ENCODE measurements at regions not wholly inside any gene's neighbourhood (a gene's known extent, or its start where the extent isn't known, plus 50 kb on each side); places are given as distances from the start of the nearest gene placed in this dataset.

DNA sequence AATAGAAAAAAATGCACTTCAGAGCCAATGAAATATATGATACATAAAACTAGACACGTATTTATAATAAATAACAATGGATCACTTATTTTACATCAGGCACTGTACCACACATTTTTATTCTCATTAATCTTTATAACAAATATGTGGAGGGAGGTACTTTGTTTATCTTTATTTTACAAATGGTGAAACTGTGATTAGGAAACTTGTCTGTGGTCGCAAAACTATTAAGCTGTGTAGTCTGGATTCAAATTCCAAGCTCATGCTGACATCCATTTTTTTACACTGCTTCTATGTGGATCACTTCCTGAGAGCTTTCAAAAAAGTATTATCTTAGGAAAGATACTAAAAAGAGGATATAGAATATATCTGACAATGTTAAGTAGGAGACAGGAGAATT is 978.6 kb downstream of the SORCS1 start:
- no peaks in the 10 kb centered on the region for H3K27me3 ChIP-seq (ENCODE audit: insufficient read depth)
- DNase-seq (ENCODE audit: low spot score) (no peak), ATAC-seq (no peak)
- Mint-ChIP-seq H3K36me3 (ENCODE audit: low read depth) (no peaks in the 10 kb centered on the region), H3K27ac (no peak overlapping the region), H3K27me3 (ENCODE audit: insufficient read depth, low read depth, poor library complexity) (no peaks in the 10 kb centered on the region), H3K4me1 (no peaks in the 10 kb centered on the region), H3K9me3 (no peaks in the 10 kb centered on the region), H3K4me3 (no peak overlapping the region)
- H3K79me2 ChIP-seq (replicated peaks; ENCODE audit: insufficient read depth): no peaks in the 10 kb centered on the region
- H3K4me2 ChIP-seq: no peak overlapping the region
- no peaks in the 10 kb centered on the region for H3K9me2 ChIP-seq (ENCODE audit: insufficient read depth)
- no peaks in the 10 kb centered on the region for H4K20me1 ChIP-seq (replicated peaks; ENCODE audit: insufficient read depth)
- H3K27ac ChIP-seq (ENCODE audit: low read depth): no peak overlapping the region
- H3K4me1 ChIP-seq (ENCODE audit: insufficient read depth): no peaks in the 10 kb centered on the region
- no peak overlapping the region for H3K4me3 ChIP-seq
- no peaks in the 10 kb centered on the region for H3F3A ChIP-seq (replicated peaks; ENCODE audit: low read depth)
- H3K36me3 ChIP-seq (ENCODE audit: insufficient read depth): no peaks in the 10 kb centered on the region
- no peak for TF ChIP-seq CREB1 (CRISPR knock-in tag; IDR thresholded peaks at IDR 0.05; ENCODE audit: low read depth)
- TF ChIP-seq ZNF331 (CRISPR knock-in tag; IDR thresholded peaks at IDR 0.05; ENCODE audit: low read depth): no peak
- TF ChIP-seq ZNF114 (CRISPR knock-in tag; IDR thresholded peaks at IDR 0.05): no peak
- no peak for TF ChIP-seq REST (IDR thresholded peaks at IDR 0.05; ENCODE audit: unreplicated experiment)
- H2AFZ ChIP-seq: no peak overlapping the region

- H2AFZ ChIP-seq: no peak overlapping the region
- no peak overlapping the region for H3K27ac Mint-ChIP-seq
- H3K4me3 ChIP-seq: no peak overlapping the region
- H3K36me3 Mint-ChIP-seq (ENCODE audit: low read depth): no peaks in the 10 kb centered on the region
- H3K27ac ChIP-seq (ENCODE audit: low read depth): no peak overlapping the region
- no peaks in the 10 kb centered on the region for H3K79me2 ChIP-seq (replicated peaks; ENCODE audit: insufficient read depth)
- H3K4me1 Mint-ChIP-seq: no peaks in the 10 kb centered on the region
- H4K20me1 ChIP-seq (replicated peaks; ENCODE audit: insufficient read depth): no peaks in the 10 kb centered on the region
- H3K9me3 Mint-ChIP-seq: no peaks in the 10 kb centered on the region
- H3K4me2 ChIP-seq: no peak overlapping the region
- no peaks in the 10 kb centered on the region for H3K27me3 Mint-ChIP-seq (ENCODE audit: insufficient read depth, low read depth, poor library complexity)
- DNase-seq (ENCODE audit: low spot score): no peak
- no peaks in the 10 kb centered on the region for H3F3A ChIP-seq (replicated peaks; ENCODE audit: low read depth)
- H3K4me1 ChIP-seq (ENCODE audit: insufficient read depth): no peaks in the 10 kb centered on the region
- ATAC-seq: no peak
- H3K36me3 ChIP-seq (ENCODE audit: insufficient read depth): no peaks in the 10 kb centered on the region
- no peak overlapping the region for H3K4me3 Mint-ChIP-seq
- no peaks in the 10 kb centered on the region for H3K9me2 ChIP-seq (ENCODE audit: insufficient read depth)
- H3K27me3 ChIP-seq (ENCODE audit: insufficient read depth): no peaks in the 10 kb centered on the region
- TF ChIP-seq ZNF114 (CRISPR knock-in tag; IDR thresholded peaks at IDR 0.05) (no peak), STAT1 (IDR thresholded peaks at IDR 0.05; ENCODE audit: unreplicated experiment) (no peak), ZNF331 (CRISPR knock-in tag; IDR thresholded peaks at IDR 0.05; ENCODE audit: low read depth) (no peak), JUNB (IDR thresholded peaks at IDR 0.05; ENCODE audit: unreplicated experiment) (no peak), EZH2phosphoT487 (IDR thresholded peaks at IDR 0.05; ENCODE audit: unreplicated experiment) (no peak)
- TF ChIP-seq, protein P1, sequence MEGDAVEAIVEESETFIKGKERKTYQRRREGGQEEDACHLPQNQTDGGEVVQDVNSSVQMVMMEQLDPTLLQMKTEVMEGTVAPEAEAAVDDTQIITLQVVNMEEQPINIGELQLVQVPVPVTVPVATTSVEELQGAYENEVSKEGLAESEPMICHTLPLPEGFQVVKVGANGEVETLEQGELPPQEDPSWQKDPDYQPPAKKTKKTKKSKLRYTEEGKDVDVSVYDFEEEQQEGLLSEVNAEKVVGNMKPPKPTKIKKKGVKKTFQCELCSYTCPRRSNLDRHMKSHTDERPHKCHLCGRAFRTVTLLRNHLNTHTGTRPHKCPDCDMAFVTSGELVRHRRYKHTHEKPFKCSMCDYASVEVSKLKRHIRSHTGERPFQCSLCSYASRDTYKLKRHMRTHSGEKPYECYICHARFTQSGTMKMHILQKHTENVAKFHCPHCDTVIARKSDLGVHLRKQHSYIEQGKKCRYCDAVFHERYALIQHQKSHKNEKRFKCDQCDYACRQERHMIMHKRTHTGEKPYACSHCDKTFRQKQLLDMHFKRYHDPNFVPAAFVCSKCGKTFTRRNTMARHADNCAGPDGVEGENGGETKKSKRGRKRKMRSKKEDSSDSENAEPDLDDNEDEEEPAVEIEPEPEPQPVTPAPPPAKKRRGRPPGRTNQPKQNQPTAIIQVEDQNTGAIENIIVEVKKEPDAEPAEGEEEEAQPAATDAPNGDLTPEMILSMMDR (conservative IDR thresholded peaks at IDR 0.05; ENCODE audit: low read depth in 2 of 2): no peak
- TF ChIP-seq, protein P2, sequence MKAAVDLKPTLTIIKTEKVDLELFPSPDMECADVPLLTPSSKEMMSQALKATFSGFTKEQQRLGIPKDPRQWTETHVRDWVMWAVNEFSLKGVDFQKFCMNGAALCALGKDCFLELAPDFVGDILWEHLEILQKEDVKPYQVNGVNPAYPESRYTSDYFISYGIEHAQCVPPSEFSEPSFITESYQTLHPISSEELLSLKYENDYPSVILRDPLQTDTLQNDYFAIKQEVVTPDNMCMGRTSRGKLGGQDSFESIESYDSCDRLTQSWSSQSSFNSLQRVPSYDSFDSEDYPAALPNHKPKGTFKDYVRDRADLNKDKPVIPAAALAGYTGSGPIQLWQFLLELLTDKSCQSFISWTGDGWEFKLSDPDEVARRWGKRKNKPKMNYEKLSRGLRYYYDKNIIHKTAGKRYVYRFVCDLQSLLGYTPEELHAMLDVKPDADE (IDR thresholded peaks at IDR 0.05): no peak
- TF ChIP-seq, protein P3, sequence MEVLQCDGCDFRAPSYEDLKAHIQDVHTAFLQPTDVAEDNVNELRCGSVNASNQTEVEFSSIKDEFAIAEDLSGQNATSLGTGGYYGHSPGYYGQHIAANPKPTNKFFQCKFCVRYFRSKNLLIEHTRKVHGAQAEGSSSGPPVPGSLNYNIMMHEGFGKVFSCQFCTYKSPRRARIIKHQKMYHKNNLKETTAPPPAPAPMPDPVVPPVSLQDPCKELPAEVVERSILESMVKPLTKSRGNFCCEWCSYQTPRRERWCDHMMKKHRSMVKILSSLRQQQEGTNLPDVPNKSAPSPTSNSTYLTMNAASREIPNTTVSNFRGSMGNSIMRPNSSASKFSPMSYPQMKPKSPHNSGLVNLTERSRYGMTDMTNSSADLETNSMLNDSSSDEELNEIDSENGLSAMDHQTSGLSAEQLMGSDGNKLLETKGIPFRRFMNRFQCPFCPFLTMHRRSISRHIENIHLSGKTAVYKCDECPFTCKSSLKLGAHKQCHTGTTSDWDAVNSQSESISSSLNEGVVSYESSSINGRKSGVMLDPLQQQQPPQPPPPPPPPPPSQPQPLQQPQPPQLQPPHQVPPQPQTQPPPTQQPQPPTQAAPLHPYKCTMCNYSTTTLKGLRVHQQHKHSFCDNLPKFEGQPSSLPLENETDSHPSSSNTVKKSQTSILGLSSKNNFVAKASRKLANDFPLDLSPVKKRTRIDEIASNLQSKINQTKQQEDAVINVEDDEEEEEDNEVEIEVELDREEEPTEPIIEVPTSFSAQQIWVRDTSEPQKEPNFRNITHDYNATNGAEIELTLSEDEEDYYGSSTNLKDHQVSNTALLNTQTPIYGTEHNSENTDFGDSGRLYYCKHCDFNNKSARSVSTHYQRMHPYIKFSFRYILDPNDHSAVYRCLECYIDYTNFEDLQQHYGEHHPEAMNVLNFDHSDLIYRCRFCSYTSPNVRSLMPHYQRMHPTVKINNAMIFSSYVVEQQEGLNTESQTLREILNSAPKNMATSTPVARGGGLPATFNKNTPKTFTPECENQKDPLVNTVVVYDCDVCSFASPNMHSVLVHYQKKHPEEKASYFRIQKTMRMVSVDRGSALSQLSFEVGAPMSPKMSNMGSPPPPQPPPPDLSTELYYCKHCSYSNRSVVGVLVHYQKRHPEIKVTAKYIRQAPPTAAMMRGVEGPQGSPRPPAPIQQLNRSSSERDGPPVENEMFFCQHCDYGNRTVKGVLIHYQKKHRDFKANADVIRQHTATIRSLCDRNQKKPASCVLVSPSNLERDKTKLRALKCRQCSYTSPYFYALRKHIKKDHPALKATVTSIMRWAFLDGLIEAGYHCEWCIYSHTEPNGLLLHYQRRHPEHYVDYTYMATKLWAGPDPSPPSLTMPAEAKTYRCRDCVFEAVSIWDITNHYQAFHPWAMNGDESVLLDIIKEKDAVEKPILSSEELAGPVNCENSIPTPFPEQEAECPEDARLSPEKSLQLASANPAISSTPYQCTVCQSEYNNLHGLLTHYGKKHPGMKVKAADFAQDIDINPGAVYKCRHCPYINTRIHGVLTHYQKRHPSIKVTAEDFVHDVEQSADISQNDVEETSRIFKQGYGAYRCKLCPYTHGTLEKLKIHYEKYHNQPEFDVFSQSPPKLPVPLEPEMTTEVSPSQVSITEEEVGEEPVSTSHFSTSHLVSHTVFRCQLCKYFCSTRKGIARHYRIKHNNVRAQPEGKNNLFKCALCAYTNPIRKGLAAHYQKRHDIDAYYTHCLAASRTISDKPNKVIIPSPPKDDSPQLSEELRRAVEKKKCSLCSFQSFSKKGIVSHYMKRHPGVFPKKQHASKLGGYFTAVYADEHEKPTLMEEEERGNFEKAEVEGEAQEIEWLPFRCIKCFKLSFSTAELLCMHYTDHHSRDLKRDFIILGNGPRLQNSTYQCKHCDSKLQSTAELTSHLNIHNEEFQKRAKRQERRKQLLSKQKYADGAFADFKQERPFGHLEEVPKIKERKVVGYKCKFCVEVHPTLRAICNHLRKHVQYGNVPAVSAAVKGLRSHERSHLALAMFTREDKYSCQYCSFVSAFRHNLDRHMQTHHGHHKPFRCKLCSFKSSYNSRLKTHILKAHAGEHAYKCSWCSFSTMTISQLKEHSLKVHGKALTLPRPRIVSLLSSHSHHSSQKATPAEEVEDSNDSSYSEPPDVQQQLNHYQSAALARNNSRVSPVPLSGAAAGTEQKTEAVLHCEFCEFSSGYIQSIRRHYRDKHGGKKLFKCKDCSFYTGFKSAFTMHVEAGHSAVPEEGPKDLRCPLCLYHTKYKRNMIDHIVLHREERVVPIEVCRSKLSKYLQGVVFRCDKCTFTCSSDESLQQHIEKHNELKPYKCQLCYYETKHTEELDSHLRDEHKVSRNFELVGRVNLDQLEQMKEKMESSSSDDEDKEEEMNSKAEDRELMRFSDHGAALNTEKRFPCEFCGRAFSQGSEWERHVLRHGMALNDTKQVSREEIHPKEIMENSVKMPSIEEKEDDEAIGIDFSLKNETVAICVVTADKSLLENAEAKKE (CRISPR knock-in tag; IDR thresholded peaks at IDR 0.05): no peak
These were observed 981.5 kb downstream of the SORCS1 start for GRCh38 chr10:106183041-106183440.

Data from GM23338 (cell line).